ENCODE measurements at regions not wholly inside any gene's neighbourhood (a gene's known extent, or its start where the extent isn't known, plus 50 kb on each side); places are given as distances from the start of the nearest gene placed in this dataset.

DNA sequence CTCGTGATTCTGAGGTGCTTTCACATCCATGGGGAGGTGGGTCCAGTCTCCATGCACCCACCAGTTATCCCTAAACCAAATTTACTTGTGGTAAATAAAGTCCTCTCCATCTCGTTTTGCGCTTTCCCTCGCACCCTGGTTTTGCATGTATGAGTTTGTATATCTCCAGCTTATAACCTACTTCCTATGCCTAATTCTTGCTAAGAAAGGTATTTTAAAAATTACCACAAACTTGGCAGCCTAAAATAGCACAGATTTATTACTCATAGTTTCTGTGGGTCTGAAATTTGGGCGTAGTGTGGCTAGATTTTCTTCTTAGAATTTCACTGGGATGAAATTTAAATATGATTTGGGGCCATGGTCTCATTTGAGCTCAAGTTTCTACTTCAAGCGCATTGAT lies 511.5 kb downstream of the NYAP2 start:
- TF ChIP-seq, protein P1, sequence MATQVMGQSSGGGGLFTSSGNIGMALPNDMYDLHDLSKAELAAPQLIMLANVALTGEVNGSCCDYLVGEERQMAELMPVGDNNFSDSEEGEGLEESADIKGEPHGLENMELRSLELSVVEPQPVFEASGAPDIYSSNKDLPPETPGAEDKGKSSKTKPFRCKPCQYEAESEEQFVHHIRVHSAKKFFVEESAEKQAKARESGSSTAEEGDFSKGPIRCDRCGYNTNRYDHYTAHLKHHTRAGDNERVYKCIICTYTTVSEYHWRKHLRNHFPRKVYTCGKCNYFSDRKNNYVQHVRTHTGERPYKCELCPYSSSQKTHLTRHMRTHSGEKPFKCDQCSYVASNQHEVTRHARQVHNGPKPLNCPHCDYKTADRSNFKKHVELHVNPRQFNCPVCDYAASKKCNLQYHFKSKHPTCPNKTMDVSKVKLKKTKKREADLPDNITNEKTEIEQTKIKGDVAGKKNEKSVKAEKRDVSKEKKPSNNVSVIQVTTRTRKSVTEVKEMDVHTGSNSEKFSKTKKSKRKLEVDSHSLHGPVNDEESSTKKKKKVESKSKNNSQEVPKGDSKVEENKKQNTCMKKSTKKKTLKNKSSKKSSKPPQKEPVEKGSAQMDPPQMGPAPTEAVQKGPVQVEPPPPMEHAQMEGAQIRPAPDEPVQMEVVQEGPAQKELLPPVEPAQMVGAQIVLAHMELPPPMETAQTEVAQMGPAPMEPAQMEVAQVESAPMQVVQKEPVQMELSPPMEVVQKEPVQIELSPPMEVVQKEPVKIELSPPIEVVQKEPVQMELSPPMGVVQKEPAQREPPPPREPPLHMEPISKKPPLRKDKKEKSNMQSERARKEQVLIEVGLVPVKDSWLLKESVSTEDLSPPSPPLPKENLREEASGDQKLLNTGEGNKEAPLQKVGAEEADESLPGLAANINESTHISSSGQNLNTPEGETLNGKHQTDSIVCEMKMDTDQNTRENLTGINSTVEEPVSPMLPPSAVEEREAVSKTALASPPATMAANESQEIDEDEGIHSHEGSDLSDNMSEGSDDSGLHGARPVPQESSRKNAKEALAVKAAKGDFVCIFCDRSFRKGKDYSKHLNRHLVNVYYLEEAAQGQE (IDR thresholded peaks at IDR 0.05; ENCODE audit: insufficient read depth in 1 of 2, low read depth in 2 of 2, low read length in 1 of 2), result no peak
- TF ChIP-seq, protein P2, sequence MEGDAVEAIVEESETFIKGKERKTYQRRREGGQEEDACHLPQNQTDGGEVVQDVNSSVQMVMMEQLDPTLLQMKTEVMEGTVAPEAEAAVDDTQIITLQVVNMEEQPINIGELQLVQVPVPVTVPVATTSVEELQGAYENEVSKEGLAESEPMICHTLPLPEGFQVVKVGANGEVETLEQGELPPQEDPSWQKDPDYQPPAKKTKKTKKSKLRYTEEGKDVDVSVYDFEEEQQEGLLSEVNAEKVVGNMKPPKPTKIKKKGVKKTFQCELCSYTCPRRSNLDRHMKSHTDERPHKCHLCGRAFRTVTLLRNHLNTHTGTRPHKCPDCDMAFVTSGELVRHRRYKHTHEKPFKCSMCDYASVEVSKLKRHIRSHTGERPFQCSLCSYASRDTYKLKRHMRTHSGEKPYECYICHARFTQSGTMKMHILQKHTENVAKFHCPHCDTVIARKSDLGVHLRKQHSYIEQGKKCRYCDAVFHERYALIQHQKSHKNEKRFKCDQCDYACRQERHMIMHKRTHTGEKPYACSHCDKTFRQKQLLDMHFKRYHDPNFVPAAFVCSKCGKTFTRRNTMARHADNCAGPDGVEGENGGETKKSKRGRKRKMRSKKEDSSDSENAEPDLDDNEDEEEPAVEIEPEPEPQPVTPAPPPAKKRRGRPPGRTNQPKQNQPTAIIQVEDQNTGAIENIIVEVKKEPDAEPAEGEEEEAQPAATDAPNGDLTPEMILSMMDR (IDR thresholded peaks at IDR 0.05), result no peak
- TF ChIP-seq TCF7L2 (IDR thresholded peaks at IDR 0.05; ENCODE audit: low read depth, low read length) (no peak), POLR2AphosphoS5 (IDR thresholded peaks at IDR 0.05; ENCODE audit: low read depth, low read length) (no peak)

All from Panc1 (cell line).